HL-60/S4 treated with retinoic acid at 250 ng/mL for 4 days and 3 days (cell line): ENCODE measurements at regions not wholly inside any gene's neighbourhood (a gene's known extent, or its start where the extent isn't known, plus 50 kb on each side); places are given as distances from the start of the nearest gene placed in this dataset.

ENCODE experiments used
- in situ Hi-C: fragments of 300-500 bp; cut with MboI; formaldehyde crosslinking; loops from 2 replicates; pipeline ENCODE4 v1.7.0; 2022; ENCODE audit warnings: low sequenced_read_pairs

- in situ Hi-C loops, result no loop called here
Observed at GRCh38 chr2:145140658-145141057, 620.7 kb upstream of the ZEB2 start.

GRCh38 chr2:145138626-145139025, 618.7 kb upstream of the ZEB2 start:
- in situ Hi-C loops, result no loop called here

- in situ Hi-C loops, result no loop called here
Observed at GRCh38 chr2:145137901-145138300, 618.0 kb upstream of the ZEB2 start.

- in situ Hi-C loops, result no loop called here
Observed at GRCh38 chr2:145137211-145137610, 617.3 kb upstream of the ZEB2 start.

DNA sequence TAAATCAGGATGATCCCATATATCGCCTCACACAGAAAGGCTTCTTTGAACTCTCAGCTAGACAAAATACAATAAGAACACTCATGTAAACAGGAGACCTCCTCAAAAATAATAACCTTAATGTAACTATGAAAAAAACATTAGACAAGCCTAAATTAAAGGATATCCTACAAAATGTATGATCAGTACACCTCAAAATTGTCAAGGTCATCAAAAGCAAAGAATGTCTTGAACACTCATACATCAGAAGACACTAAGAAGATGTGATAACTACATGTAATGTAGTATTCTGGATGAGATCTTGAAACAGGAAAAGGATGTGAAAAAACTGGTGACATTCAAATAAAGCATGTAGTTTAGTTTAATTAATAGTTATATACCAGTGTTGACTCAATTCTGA, 616.8 kb upstream of the ZEB2 start:
- in situ Hi-C loops, result no loop called here

DNA sequence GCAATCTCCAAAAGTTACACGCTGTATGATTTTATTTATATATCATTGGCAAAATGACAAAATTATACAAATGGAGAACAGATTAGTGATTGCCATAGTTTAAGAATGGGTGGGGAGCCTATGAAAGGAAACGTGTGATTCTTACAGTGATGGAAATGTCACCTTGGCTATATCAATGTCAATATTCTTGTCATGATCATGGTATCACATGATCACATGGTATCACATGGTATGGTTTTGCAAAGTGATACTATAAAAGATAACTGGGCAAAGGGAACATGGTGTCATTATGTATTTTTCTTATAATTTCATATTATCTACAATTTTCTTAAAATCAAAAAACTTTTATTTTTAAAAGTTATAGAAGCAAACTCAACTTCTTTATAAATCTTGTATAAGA, 606.2 kb upstream of the ZEB2 start:
- in situ Hi-C loops, result no loop called here

DNA sequence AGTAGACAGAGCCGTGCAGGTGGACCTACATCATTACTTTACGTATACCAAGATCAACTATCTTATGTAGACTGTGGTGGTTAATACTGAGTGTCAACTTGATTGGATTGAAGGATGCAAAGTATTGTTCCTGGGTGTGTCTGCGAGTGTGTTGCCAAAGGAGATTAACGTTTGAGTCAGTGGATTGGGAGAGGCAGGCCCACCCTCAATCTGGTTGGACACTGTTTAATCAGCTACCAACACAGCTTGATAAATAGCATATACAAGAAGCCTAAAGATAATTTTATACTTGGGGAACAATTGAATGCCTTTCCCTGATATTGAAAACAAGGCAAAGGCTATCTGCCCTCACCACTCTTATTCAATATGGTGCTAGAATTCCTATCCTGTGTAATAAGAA, 604.2 kb upstream of the ZEB2 start:
- in situ Hi-C loops, result no loop called here

DNA sequence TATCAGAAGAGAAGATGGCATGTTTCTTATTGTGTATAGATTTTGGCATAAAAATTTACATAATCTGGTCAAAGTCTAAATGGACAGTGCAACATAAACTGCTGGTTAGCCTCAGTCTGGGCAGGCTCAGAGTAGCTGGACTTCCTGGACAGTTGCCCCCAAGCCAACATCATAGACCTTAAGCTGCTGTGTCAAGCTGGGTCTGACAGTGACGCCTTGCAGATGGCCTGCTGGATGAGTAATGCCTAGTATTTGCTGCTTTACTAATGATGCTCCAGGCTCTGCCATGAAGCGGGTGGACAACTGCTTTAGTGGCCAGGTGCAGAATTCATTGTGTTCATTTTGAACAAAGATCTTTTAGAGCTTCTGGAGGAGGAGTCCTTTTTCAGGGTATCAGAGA, 603.7 kb upstream of the ZEB2 start:
- in situ Hi-C loops, result no loop called here

DNA sequence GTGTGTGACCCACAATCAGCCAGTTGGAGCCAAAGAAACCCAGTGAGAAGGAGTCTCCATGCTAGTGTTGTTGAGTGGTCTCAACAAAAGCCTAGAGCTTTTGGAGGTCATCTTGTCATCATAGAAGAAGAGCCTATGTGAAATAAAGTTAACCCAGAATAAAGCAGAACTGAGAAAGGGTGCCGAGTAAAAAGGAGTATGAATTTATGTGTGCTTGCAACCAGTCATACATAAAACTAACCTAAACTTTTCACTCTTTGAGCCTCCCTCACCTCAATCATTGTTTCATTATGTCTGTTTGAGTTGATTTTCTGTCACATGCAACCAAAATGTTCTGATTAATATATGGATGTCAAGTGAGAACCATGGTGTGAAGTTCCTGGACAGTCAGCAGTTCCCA, 599.3 kb upstream of the ZEB2 start:
- in situ Hi-C loops, result no loop called here

DNA sequence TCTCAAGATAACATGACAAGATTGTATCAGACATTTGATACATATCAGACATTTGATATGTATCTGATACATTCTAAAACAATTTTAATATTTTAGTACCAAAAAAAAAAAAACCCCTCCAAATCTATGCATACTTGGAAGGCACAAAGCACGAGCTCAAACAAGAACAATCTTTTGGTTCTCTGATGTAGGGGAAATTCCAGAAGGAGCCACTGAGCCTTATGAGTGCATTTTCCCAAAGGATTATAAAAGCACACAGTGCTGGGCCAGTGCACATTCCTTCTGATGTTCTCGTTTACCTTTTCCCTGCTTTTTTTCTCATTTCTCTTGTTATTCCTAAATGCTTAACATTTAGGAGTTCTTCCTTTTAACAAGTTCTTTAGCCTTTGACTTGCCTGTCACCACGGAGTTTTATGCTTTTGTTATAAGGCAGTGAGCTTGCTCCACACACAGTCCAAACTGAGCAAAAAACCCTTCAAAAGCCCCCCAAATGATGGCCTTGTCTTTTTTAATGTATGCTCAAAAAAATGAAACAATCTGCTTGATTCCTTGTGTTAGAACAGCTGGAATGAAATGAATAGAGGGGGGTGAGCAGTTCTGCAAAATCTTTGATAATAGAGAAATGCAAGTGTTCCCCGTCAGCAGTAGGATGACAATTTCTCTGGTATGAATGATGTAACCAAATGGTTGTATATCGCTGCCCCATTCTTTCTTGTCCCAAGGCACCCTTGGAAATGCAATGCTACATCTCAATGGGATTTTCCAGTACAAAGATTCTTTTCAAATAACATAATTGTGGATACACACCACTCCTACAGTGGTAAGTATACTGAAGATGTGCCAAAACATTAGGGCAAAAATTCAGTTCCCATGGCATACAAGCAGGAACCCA, 597.2 kb upstream of the ZEB2 start:
- in situ Hi-C loops, result no loop called here

- in situ Hi-C loops, result no loop called here
Observed at GRCh38 chr2:145116056-145116455, 596.1 kb upstream of the ZEB2 start.

GRCh38 chr2:145114726-145115125, 594.8 kb upstream of the ZEB2 start:
- in situ Hi-C loops, result no loop called here

DNA sequence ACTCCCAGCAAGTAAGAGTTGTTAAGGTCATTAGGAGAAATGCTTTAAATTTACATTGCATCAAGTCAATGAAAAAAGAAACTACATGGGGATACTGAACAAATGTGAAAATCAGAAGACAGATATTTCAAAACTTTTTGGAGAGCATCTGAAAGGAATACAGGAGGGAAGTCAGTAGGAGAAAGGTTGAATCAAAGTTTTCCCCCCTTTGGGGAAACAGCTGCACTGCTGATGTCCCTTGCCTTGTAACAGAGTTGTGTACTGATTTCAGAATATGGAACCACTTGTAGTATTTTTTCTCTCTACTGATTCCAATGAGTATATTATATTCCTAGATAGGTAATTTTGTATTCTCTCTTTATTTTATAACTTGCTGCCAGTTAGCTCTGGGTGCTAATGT, 592.5 kb upstream of the ZEB2 start:
- in situ Hi-C loops, result no loop called here

- in situ Hi-C loops, result no loop called here
Observed at GRCh38 chr2:145110668-145111356, 590.9 kb upstream of the ZEB2 start.

DNA sequence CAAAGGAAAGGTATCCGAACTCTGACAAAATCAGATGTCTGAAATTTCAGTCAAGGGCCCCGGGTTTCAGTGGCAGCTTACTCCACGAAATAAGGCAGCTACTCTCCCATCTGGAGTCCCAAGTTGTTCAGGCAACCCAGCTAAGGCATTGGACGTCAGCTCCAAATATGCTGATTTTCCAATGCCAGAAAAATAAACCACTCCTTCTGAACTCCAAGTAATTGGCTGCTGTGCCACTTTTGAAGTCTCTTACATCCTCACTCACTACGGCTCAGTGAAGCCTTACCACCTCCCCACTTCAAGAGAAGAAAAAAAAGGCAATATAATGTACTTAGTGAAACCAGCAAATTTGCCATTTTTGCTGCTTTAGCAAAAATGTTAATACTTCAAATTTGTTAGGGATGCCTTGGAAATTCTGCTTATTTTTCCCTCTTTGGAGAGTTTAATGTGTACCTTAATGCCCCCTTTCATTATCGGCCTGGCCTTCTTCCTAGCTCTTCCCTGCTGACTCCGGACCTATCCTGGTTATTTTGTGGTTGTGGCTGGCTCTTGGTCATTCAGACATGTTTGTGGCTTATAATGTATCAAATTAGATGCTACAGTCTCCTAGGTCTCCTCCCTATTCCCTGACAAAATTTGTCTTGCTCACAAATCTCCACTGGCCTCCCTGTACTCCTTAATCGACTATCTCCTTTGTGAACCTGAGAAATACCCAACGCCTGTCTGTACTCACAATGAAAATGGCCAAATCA, 589.2 kb upstream of the ZEB2 start:
- in situ Hi-C loops, result no loop called here

GRCh38 chr2:145108361-145108778, 588.5 kb upstream of the ZEB2 start:
- in situ Hi-C loops, result no loop called here

DNA sequence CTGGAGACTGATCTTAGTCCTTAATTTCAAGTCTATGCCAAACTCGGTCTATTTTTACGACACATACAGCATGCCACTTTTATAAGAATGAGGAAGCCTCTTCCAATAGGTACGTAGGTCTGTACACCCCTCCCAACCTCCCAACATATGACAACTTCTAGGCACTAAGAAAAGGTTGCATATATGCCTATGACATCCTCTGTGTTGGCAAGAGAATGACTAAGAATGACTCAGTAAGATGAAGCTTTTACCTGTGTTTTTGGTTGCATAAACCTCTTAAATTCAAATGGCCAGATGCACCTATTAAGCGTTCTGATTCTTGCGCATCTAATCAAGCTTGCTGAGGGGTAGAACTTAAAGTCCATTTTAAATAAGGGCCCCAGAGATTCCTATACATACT, 586.4 kb upstream of the ZEB2 start:
- in situ Hi-C loops, result no loop called here

- in situ Hi-C loops, result no loop called here
Observed at GRCh38 chr2:145102706-145103105, 582.8 kb upstream of the ZEB2 start.

DNA sequence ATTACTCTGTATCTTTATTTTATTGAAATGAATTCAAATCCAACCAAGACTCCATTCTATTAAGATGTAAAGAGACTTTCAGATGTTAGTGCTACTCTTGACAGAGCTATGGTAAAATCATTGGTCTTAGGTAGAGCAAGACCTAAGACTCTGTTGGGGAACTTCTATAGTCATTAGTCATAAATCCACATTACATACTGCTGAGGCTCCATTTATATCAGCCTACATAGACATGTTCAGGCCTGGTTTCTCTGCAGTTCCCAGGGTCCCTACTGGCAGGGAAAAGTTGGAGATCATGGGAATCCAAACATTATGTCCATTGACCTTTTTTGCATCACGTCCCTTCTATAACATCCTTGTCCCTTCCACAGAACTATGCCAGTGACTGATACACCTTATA, 580.4 kb upstream of the ZEB2 start:
- in situ Hi-C loops, result no loop called here

DNA sequence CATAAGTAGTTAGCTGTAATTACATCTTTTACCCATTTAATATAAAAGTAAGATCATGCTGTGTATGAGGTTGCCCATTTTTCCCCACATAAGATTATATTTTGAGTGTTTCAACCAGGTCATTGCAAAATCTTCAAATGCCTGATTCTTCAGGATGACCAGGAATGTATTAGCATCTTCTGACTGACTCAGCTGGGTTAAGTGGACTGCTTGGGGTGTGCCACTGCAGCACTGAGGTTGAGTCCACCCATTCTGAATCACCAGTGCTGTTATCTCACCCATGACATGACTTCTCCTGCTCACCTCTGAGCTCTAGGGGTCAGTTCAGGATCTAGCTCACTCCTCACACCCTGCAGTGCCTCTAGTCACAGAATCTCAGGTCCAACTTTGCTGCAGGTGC, 576.7 kb upstream of the ZEB2 start:
- in situ Hi-C loops, result no loop called here

DNA sequence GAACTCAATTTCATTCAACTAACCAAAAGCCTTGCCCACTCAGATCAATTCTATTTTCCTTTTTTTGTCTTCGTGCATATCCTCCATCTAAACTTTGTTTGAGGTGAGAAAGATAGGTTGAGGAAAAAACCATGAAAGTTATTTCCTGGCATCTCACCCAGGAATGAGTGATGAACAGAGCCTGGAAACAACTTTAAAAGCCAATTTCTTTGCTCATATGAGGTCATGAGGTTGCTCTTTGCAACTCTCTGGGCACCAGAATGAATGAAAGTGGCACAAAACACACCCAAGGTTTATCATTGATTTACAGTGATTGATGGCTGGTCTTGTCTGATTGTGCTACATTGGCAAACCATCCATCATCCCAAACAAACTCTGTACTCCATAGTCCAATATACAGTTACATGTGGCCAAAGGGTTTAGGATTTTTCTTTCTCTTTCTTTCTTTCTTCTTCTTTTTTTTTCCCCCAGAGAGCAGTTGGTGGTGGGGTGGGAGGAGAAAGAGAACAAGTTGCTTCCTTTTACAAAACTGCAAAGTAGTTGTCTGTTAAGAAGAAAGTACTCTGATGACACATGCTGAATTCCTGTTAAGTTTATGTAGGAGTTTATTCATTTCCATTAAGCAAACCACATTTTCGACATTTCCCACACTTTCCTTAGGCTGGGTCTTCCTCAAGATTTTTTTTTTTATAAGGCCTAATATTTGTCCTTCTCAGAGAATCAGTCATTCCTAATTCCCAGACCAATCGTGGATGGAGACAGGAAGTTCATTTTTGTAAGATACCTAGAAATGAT, 575.9 kb upstream of the ZEB2 start:
- in situ Hi-C loops, result no loop called here
